CD4-positive, alpha-beta T cell (primary cell): ENCODE measurements at regions not wholly inside any gene's neighbourhood (a gene's known extent, or its start where the extent isn't known, plus 50 kb on each side); places are given as distances from the start of the nearest gene placed in this dataset.
"Not testable (repeated sequence)": the region's sequence is repeated elsewhere in the genome, so short reads cannot be mapped to it uniquely, and the experiment has no call there.

Source experiments
- ATAC-seq: fragments of 200-7000 bp; cut with Tn5 transposase; one replicate; pipeline ENCODE4 v1.10.0; 2022; ENCODE audit warnings: mild to moderate bottlenecking; ENCODE audit not compliant: poor library complexity
- CTCF ChIA-PET: fragments of 350-600 bp; sonication (Branson Sonifier 250); formaldehyde crosslinking; loops from one replicate; lab custom pipeline; 2021; ENCODE audit warnings: antibody characterized with exemption, inconsistent platforms; lab: Charles Lee
- POLR2A ChIA-PET: fragments of 350-600 bp; sonication (Branson Sonifier 250); formaldehyde crosslinking; loops from one replicate; lab custom pipeline; 2021; ENCODE audit warnings: antibody characterized with exemption, inconsistent platforms; lab: Charles Lee
- DNase-seq, 14 experiments: peaks; one replicate each; pipeline ENCODE4 v3.0.0-alpha.2; 2013 to 2020; ENCODE audit warnings: mixed read lengths in 2 of 14
- H3K27ac ChIP-seq, 2 donors: one replicate each; pipeline versions ENCODE4 v1.5.1 to v1.7.0; 2013; ENCODE audit warnings: low read length in 2 of 2, low read depth in 1 of 2, mild to moderate bottlenecking in 1 of 2
- H3K27me3 ChIP-seq, 2 experiments: 1 replicate in 1 of 2; 2 replicates in 1 of 2; pipeline versions ENCODE4 v1.6.1 to v1.7.0; 2013; ENCODE audit warnings: low read length in 2 of 2, control low read depth in 1 of 2, mild to moderate bottlenecking in 1 of 2, moderate library complexity in 1 of 2; ENCODE audit not compliant: insufficient read depth in 2 of 2, control insufficient read depth in 1 of 2
- H3K36me3 ChIP-seq: one replicate; pipeline ENCODE4 v1.6.1; 2013; ENCODE audit warnings: low read length, control low read depth; ENCODE audit not compliant: insufficient read depth
- H3K4me1 ChIP-seq: one replicate; pipeline ENCODE4 v1.6.1; 2013; ENCODE audit warnings: low read length, control low read depth; ENCODE audit not compliant: insufficient read depth
- H3K4me3 ChIP-seq: one replicate; pipeline ENCODE4 v1.5.1; 2013; ENCODE audit warnings: mild to moderate bottlenecking, low read length, moderate library complexity
- H3K9me3 ChIP-seq, 2 experiments: 1 replicate in 1 of 2; 2 replicates in 1 of 2; pipeline versions ENCODE4 v1.6.1 to v1.7.0; 2013; ENCODE audit warnings: low read length in 2 of 2, mild to moderate bottlenecking in 2 of 2, control low read depth in 1 of 2, moderate library complexity in 1 of 2; ENCODE audit not compliant: control insufficient read depth in 1 of 2, insufficient read depth in 1 of 2
- H3K27ac Mint-ChIP-seq: one replicate; pipeline ENCODE4 v1.8.0; 2020; ENCODE audit warnings: mixed read lengths
- H3K27me3 Mint-ChIP-seq: one replicate; pipeline ENCODE4 v1.8.0; 2021; ENCODE audit warnings: mixed read lengths
- H3K36me3 Mint-ChIP-seq: one replicate; pipeline ENCODE4 v1.8.0; 2021; ENCODE audit warnings: low read depth, mixed read lengths
- H3K4me1 Mint-ChIP-seq: one replicate; pipeline ENCODE4 v1.8.0; 2021; ENCODE audit warnings: low read depth, mixed read lengths
- H3K4me3 Mint-ChIP-seq: one replicate; pipeline ENCODE4 v1.8.0; 2020; ENCODE audit warnings: mild to moderate bottlenecking, mixed read lengths
- H3K9me3 Mint-ChIP-seq: one replicate; pipeline ENCODE4 v1.8.0; 2020; ENCODE audit warnings: mixed read lengths
- intact Hi-C, 2 experiments: fragments of 100-400 bp; cut with DNase I in 1 of 2; cut with micrococcal nuclease in 1 of 2; formaldehyde crosslinking; loops; one replicate each; pipeline versions ENCODE4 v1.15.1 to v1.9.0; 2023 to 2025; cut with DNase I, micrococcal nuclease
- TF ChIP-seq, protein P1 (sequence below): fragments of 200-600 bp; IDR thresholded peaks from one replicate; pipeline ENCODE4 v1.8.0; 2022; ENCODE audit warnings: antibody characterized with exemption, mild to moderate bottlenecking

DNA sequence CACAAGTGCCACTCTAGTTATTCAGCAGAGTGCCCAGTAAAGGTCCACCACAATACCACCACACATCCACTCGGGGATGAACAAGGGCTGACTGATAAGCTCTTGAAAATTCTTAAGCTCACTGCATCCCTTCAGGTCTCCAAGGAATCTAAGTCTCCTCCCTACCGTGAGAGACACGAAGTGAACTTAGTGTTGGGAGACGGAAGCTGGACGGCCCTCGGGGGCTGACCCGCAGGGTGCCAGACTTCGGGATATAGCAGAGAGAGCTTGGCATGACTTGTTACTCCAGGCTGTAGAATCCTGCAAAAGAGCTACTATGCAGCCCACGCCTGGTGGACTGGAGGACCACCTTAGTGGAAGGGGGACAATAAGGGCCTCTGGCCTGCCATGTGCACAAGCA lies 75.1 kb downstream of the LYZL1 start:
- CTCF ChIA-PET = not testable (repeated sequence)

DNA sequence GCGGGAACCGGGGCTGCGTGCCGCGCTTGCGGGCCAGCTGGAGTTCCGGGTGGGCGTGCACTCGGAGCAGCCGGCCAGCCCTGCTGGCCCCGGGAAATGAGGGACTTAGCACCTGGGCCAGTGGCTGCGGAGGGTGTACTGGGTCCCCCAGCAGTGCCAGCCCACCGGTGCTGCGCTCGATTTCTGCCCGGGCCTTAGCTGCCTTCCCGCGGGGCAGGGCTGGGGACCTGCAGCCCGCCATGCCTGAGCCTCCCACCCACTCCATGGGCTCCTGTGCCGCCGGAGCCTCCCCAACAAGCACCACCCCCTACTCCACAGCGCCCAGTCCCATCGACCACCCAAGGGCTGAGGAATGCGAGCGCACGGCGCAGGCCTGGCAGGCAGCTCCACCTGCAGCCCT lies 77.3 kb downstream of the LYZL1 start:
- ATAC-seq, H3K4me1 ChIP-seq, H3K9me3 ChIP-seq, H3K27ac Mint-ChIP-seq, CTCF ChIA-PET, H3K9me3 Mint-ChIP-seq, intact Hi-C loops, DNase-seq, H3K4me1 Mint-ChIP-seq, H3K36me3 ChIP-seq, H3K4me3 ChIP-seq, H3K27ac ChIP-seq, H3K36me3 Mint-ChIP-seq, POLR2A ChIA-PET, H3K4me3 Mint-ChIP-seq, H3K27me3 ChIP-seq: not testable (repeated sequence)
- H3K27me3 Mint-ChIP-seq = peaks cover 23% of the 10 kb centered on the region

More for the DNA sequence above, 75.1 kb downstream of the LYZL1 start:
- H3K4me3 Mint-ChIP-seq, H3K4me3 ChIP-seq, ATAC-seq, intact Hi-C loops, H3K27ac Mint-ChIP-seq, DNase-seq, H3K27me3 ChIP-seq, H3K27me3 Mint-ChIP-seq, POLR2A ChIA-PET, H3K27ac ChIP-seq, H3K36me3 ChIP-seq, H3K4me1 ChIP-seq, H3K9me3 Mint-ChIP-seq, H3K4me1 Mint-ChIP-seq, H3K9me3 ChIP-seq, H3K36me3 Mint-ChIP-seq: not testable (repeated sequence)

DNA sequence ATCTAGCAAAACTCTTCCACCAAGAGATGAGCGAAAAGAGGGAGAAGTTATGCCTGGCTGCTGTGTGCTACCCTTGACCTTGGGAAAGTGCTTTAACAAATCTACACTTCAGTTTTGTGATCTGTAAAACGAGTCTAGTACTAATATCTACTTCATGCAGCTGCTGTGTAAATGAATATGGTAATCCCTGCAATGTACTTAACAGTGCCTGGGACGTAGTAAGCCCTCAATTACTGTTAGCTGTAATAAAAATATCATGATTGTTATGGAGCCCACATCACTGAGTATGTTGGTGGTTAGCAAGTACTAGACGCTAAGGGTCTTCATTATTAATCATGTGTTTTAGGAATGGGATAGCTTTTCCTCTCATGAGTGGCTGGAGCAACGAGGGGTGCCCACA lies 80.5 kb downstream of the LYZL1 start:
- no peaks in the 10 kb centered on the region for H3K4me1 ChIP-seq
- H3K27ac Mint-ChIP-seq = no peak overlapping the region
- DNase-seq = no peak
- no peaks in the 10 kb centered on the region for H3K27me3 ChIP-seq
- H3K4me3 Mint-ChIP-seq = no peak overlapping the region
- intact Hi-C loops = no loop called here
- no peak overlapping the region for H3K4me3 ChIP-seq
- ChIA-PET CTCF (no interaction called here), POLR2A (no interaction called here)
- ATAC-seq = no peak
- TF ChIP-seq, protein P1, sequence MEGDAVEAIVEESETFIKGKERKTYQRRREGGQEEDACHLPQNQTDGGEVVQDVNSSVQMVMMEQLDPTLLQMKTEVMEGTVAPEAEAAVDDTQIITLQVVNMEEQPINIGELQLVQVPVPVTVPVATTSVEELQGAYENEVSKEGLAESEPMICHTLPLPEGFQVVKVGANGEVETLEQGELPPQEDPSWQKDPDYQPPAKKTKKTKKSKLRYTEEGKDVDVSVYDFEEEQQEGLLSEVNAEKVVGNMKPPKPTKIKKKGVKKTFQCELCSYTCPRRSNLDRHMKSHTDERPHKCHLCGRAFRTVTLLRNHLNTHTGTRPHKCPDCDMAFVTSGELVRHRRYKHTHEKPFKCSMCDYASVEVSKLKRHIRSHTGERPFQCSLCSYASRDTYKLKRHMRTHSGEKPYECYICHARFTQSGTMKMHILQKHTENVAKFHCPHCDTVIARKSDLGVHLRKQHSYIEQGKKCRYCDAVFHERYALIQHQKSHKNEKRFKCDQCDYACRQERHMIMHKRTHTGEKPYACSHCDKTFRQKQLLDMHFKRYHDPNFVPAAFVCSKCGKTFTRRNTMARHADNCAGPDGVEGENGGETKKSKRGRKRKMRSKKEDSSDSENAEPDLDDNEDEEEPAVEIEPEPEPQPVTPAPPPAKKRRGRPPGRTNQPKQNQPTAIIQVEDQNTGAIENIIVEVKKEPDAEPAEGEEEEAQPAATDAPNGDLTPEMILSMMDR = no peak
- no peak overlapping the region for H3K27ac ChIP-seq
- peaks cover 26% of the 10 kb centered on the region for H3K27me3 Mint-ChIP-seq
- H3K36me3 Mint-ChIP-seq = no peaks in the 10 kb centered on the region
- H3K4me1 Mint-ChIP-seq = no peaks in the 10 kb centered on the region
- no peaks in the 10 kb centered on the region for H3K9me3 ChIP-seq
- H3K9me3 Mint-ChIP-seq = no peaks in the 10 kb centered on the region
- no peaks in the 10 kb centered on the region for H3K36me3 ChIP-seq

DNA sequence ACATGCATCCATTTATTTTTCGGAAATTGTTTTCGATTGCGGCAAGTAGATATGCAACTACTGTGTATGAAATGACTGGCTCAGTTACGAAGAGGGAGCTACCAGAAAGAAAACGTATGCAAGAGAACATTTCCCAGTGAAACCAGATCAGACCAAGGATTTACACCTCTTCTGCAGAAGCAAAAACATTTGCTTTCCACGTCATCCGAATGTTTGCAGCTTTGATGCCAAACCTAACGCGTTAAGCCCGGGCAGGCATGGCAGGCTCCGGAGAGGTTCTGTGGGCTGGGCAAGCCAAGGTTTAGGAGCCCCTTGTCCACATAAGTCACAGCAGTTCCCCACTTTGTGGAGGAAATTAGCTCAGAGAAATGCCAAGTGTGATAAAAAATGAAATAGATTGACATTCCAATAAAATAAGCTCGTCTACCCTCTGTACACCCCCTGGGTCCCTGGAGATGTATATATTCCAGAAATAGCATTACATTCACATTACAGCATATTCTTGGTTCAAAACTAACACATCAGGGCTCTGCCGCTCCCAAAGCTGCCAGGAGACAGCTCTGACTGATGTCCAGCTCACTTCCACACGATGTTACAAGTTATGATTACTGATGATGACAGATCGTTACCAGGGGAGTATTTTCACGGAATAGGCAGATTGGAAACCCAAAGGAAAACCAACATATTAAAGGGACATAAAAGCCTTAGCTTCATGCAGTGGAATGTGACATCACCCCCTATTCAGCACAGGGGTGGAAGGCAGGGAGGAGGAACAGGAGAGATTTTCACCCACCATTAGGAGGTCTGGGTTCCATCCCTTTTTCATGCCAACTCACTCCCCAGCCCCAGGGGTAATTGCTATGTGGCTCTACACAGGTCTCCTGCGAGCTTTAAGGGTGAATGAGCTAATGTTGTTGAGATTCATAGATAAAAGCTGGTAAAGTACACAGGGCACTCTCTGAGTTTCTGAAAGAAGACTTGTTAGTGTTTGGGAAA lies 81.5 kb downstream of the LYZL1 start:
- H3K4me3 Mint-ChIP-seq = no peak overlapping the region
- ATAC-seq (no peak), DNase-seq (no peak)
- H3K36me3 ChIP-seq = no peaks in the 10 kb centered on the region
- no peak overlapping the region for H3K27ac Mint-ChIP-seq
- no peaks in the 10 kb centered on the region for H3K36me3 Mint-ChIP-seq
- no peaks in the 10 kb centered on the region for H3K4me1 Mint-ChIP-seq
- H3K27me3 ChIP-seq = no peaks in the 10 kb centered on the region
- H3K9me3 Mint-ChIP-seq = no peaks in the 10 kb centered on the region
- intact Hi-C loops = no loop called here
- ChIA-PET POLR2A (no interaction called here), CTCF (no interaction called here)
- no peak overlapping the region for H3K4me3 ChIP-seq
- no peaks in the 10 kb centered on the region for H3K9me3 ChIP-seq
- TF ChIP-seq, protein P1 = no peak
- H3K4me1 ChIP-seq = no peaks in the 10 kb centered on the region
- H3K27ac ChIP-seq = no peak overlapping the region
- peaks cover 26% of the 10 kb centered on the region for H3K27me3 Mint-ChIP-seq
